ENCODE measurements at regions not wholly inside any gene's neighbourhood (a gene's known extent, or its start where the extent isn't known, plus 50 kb on each side); places are given as distances from the start of the nearest gene placed in this dataset.

DNA sequence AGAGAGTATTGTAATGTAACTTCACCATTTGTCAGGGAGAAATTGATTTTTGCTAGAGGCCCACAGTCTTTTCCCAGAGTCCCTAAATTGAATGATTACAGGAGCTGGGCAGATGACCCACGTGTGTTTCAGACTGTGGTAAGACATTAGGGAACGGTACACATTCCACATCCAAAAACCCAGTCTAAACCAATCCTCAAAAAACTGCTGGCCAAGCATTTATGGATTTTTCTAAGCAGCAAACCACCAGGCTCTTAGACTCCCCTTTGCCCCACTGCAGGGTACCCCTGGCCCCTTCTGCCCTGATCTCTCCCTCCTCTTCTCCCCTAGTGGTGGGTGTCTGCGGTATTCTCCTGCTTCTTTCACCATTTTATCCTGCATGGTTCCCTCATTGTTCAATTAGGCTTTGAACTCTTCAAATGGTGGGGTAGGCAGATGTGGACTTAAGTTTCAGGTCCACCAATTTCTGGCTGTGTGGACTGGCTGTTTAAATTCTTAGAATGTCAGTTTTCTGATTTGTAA is 135.5 kb upstream of the SORCS3 start:
- H3K79me2 ChIP-seq (ENCODE audit: control insufficient read depth in 1 of 2, insufficient read depth in 2 of 2, low read length in 2 of 2): no peaks in the 10 kb centered on the region
- TF ChIP-seq SUZ12 (IDR thresholded peaks at IDR 0.05; ENCODE audit: low read length) (no peak), RAD21 (IDR thresholded peaks at IDR 0.05 in 1 of 2, conservative IDR thresholded peaks at IDR 0.05 in 1 of 2; ENCODE audit: low read depth in 2 of 2, low read length in 2 of 2) (peak in 1 of 2 experiments; percentile 25; a peak in 2 of 4 replicates)
- TF ChIP-seq, protein P1, sequence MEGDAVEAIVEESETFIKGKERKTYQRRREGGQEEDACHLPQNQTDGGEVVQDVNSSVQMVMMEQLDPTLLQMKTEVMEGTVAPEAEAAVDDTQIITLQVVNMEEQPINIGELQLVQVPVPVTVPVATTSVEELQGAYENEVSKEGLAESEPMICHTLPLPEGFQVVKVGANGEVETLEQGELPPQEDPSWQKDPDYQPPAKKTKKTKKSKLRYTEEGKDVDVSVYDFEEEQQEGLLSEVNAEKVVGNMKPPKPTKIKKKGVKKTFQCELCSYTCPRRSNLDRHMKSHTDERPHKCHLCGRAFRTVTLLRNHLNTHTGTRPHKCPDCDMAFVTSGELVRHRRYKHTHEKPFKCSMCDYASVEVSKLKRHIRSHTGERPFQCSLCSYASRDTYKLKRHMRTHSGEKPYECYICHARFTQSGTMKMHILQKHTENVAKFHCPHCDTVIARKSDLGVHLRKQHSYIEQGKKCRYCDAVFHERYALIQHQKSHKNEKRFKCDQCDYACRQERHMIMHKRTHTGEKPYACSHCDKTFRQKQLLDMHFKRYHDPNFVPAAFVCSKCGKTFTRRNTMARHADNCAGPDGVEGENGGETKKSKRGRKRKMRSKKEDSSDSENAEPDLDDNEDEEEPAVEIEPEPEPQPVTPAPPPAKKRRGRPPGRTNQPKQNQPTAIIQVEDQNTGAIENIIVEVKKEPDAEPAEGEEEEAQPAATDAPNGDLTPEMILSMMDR (IDR thresholded peaks at IDR 0.05; ENCODE audit: control extremely low read depth in 1 of 3, insufficient read depth in 1 of 3, low read depth in 1 of 3, low read length in 3 of 3): peak in 2 of 3 experiments; percentile 41 to 53; a peak in 2 of 4 replicates
- H2BK120ac ChIP-seq (replicated peaks; ENCODE audit: low read depth, low read length): no peak overlapping the region
- H4K20me1 ChIP-seq (replicated peaks in 1 of 2; ENCODE audit: control insufficient read depth in 1 of 2, insufficient read depth in 2 of 2, low read length in 2 of 2): no peaks in the 10 kb centered on the region
- H2AFZ ChIP-seq (ENCODE audit: low read length): no peak overlapping the region
- no peaks in the 10 kb centered on the region for H3K27me3 ChIP-seq (replicated peaks in 1 of 4; ENCODE audit: control insufficient read depth in 3 of 4, extremely low read depth in 1 of 4, insufficient read depth in 3 of 4, low read length in 3 of 4)
- H4K8ac ChIP-seq (ENCODE audit: extremely low read depth, insufficient read depth, low read length): no peak overlapping the region
- H3K56ac ChIP-seq (replicated peaks; ENCODE audit: insufficient read length, low read depth, low read length): no peak overlapping the region
- no peak overlapping the region for H2BK12ac ChIP-seq (ENCODE audit: low read depth, low read length)
- no peak overlapping the region for H2BK15ac ChIP-seq (ENCODE audit: low read length)
- 90% methylated on average over 3 of the region's 3 CpGs; no CpG with 5 or more reads in 1 of the 2 experiments for WGBS, 2 experiments (ENCODE audit: extremely low coverage in 1 of 2, insufficient coverage in 1 of 2, insufficient read length in 1 of 2, insufficient replicate concordance in 2 of 2, low coverage in 1 of 2, low lambda C conversion rate in 2 of 2, missing lambda C conversion rate in 1 of 2)
- no peak overlapping the region for H4K91ac ChIP-seq (replicated peaks; ENCODE audit: insufficient read length, low read length)
- H3K9me3 ChIP-seq (ENCODE audit: insufficient read depth in 2 of 2, low read depth in 1 of 2, low read length in 1 of 2): no peaks in the 10 kb centered on the region
- CTCF ChIA-PET (ENCODE audit: partially characterized antibody): interaction anchor here (0.9 to 2.7 kb wide), 6 partner anchors 11 to 99 kb away, joined by 3 to 14 read pairs (median 5); no protein-coding TSS in a partner anchor
- no peak overlapping the region for H2AK5ac ChIP-seq (ENCODE audit: low read depth, low read length)
- FAIRE-seq: no peak
- no peak for DNase-seq (ENCODE audit: low read depth in 1 of 2, low spot score in 2 of 2)
- H3K23ac ChIP-seq (ENCODE audit: insufficient read length): no peak overlapping the region
- H3K14ac ChIP-seq (ENCODE audit: insufficient read length): no peak overlapping the region
- no peak overlapping the region for H4K5ac ChIP-seq (ENCODE audit: insufficient read length, low read depth, low read length)
- peaks cover 0 to 8% (median 3%) of the 10 kb centered on the region in 4 experiments; a peak in 5 of 7 replicates for H3K4me1 ChIP-seq (replicated peaks in 1 of 4; ENCODE audit: control insufficient read depth in 3 of 4, insufficient read depth in 4 of 4, low read length in 3 of 4)
- H3K4me2 ChIP-seq (ENCODE audit: insufficient read depth in 1 of 2, low read depth in 2 of 2, low read length in 2 of 2): no peak overlapping the region
- no peak overlapping the region for H3K27ac ChIP-seq (ENCODE audit: low read depth, low read length)
- H3K4ac ChIP-seq (replicated peaks; ENCODE audit: insufficient read length, low read depth, low read length): no peak overlapping the region
- H3K23me2 ChIP-seq (ENCODE audit: low read depth, low read length): no peaks in the 10 kb centered on the region
- H3K4me3 ChIP-seq (ENCODE audit: extremely low read depth in 1 of 4, insufficient read depth in 2 of 4, low read depth in 3 of 4, low read length in 4 of 4): no peak overlapping the region
- no peak overlapping the region for H3K18ac ChIP-seq (ENCODE audit: extremely low read depth, low read length)
- POLR2A ChIA-PET (ENCODE audit: partially characterized antibody): no interaction called here
- no peaks in the 10 kb centered on the region for H3K79me1 ChIP-seq (ENCODE audit: low read depth, low read length)
- H2BK5ac ChIP-seq (ENCODE audit: low read depth, low read length): no peak overlapping the region
- no peak overlapping the region for H2BK20ac ChIP-seq (ENCODE audit: low read length)
- H3K36me3 ChIP-seq (ENCODE audit: control insufficient read depth in 2 of 4, insufficient read depth in 4 of 4, low read length in 3 of 4): no peaks in the 10 kb centered on the region
- H3K9ac ChIP-seq (replicated peaks in 1 of 4; ENCODE audit: extremely low read depth in 1 of 4, low read depth in 3 of 4, low read length in 3 of 4): no peak overlapping the region
